RCC 7860 (cell line): ENCODE measurements at regions not wholly inside any gene's neighbourhood (a gene's known extent, or its start where the extent isn't known, plus 50 kb on each side); places are given as distances from the start of the nearest gene placed in this dataset.
"Not testable (repeated sequence)": the region's sequence is repeated elsewhere in the genome, so short reads cannot be mapped to it uniquely, and the experiment has no call there.

Experiments
- DNase-seq: peaks from one replicate; pipeline ENCODE4 v3.0.0-alpha.2; 2015; ENCODE audit warnings: low spot score
- FAIRE-seq: peaks from 2 replicates; lab custom pipeline; 2012; peaks lifted over from hg19 to GRCh38; lab: Jason Lieb, UNC

DNA sequence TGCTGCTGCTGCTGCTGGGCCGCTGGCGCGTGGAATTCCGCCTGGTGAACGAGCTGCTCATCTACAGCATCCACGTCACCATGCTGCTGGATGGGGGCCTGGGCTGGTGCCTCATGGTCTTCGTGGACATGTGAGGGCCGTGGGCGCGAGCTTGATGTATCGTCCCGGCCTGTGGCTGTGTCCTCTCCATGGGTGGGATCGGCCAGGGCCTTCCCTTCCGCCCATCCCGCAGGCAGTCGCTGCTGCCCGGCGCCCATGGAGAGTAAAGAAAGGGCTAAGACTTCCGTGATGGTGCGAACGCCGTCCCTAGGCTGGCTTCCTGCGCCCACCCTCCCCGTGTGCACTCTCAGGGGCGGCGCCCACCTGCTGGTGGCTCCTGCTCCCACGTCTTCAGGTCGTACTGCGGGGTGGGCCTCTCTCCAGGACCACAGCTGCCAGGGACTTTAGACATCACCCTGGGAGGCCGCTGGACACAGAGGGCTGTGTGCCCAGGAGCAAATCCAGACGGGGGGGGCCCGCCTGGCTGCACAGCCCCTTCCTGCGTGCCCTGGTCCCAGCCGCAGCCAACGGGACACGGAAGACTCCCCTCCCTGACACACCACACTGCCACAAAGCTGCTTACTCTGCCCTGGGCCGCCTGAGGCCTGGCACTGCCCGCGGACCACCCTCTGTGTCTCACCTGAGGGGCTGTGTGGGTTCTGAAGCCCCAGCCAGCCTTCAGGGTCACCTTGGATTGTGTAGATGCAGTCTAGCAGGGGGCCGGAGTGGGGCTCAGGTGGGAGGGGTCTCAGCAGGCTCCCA, 167.5 kb downstream of the SEPTIN7 start:
- FAIRE-seq (no peak), DNase-seq (no peak)

DNA sequence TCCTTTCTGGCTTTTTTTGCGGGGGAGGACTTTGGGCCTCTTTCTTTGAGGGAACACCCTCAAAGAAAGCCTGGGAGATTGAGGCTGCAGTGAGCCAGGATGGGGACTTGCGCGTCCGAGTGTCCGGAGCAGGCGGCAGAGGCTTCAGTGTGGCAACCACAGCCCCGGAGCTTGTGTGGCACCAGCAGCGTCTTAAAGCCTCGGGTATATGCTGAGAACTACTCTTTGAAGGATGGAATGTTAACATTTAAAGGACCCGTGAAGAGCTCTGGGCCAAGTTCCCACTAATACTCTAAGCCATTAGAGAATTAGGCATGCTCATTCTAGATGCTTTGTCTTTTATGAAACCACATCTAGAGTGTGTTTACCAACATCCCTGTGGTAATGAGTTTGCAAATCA, 168.2 kb downstream of the SEPTIN7 start:
- DNase-seq (no peak), FAIRE-seq (no peak)

DNA sequence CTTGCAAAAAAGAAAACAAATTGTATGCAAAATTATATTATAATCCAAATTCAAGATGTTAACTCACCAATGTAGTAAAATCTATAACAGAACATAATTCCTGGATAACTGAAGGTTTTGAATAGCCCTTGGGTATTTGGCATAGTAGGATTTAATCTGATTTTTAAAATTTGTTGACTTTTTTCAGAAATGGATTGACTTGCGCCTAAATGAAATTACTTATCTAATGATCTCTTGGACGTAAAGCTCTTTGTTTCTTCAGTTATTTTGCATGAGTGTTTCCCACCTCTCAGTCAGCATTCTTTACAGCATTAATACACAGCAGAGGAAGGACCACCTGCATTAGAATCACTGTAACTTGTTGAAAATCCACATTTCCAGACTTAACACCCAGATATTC, 169.6 kb downstream of the SEPTIN7 start:
- FAIRE-seq (no peak), DNase-seq (no peak)

DNA sequence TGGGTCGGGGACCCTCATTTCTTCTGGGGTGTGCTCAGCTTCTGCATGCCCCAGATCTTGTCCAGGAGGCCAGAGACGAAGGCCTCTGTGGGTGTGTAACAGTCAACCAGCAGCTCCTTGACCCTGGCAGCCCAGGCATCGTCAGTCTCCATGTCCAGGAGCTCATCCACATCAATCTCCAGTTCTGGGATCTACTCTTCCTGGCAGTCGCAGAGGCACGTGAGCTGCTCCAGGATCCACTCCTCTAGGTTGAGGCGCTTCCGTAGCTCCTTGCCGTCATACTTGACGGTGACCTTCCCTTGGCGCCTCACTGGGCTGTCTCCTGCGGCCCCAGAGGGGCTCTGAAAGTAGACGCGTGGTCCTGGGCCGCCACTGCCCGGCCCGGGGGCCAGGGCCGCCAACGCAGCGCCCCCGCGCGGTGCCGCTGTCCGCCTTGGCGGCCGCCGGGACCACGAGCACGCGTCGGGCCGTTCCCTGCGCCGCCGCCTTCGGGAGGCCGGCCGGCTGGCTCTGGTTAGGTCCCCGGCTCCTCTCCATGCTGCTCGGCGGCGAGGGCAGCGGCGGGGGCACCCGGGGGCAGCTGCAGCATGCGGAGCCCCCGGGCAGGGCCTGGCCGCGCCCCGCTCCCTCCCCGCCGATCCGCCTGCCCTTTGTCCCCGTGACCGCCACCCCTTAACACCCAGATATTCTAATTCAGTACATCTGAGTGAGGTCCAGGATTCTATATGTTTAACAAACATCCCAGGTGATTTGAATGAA, 170.5 kb downstream of the SEPTIN7 start:
- no peak for DNase-seq
- no peak for FAIRE-seq

DNA sequence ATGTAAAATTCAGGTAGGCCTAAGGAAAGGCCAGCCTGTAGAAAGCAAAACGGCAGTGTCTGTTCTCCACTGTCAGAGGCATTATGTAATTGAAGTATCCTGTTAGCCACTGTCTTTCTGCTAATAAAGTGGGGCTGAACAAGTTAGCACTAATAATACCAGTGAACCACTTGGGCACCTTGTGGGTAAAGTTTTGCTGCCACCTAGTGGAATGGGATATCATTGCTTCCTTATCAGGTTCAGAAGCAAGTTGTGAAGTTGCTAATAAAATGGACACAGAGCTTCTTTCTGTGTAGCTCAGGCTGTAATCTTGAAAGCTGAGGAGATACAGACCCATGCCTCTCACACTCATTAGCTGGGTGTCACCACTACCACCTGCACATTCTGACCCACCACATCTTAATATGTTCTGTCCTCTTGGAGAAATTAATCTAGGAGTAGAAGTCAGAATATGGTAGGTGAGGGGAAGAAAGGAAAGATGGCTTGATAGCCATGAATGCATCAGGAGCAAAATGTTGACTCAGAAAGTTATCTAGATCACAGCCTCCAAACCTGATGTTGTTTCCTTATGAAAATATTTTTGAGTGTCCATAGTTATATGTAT, 175.1 kb downstream of the SEPTIN7 start:
- FAIRE-seq, result peak; percentile 57

DNA sequence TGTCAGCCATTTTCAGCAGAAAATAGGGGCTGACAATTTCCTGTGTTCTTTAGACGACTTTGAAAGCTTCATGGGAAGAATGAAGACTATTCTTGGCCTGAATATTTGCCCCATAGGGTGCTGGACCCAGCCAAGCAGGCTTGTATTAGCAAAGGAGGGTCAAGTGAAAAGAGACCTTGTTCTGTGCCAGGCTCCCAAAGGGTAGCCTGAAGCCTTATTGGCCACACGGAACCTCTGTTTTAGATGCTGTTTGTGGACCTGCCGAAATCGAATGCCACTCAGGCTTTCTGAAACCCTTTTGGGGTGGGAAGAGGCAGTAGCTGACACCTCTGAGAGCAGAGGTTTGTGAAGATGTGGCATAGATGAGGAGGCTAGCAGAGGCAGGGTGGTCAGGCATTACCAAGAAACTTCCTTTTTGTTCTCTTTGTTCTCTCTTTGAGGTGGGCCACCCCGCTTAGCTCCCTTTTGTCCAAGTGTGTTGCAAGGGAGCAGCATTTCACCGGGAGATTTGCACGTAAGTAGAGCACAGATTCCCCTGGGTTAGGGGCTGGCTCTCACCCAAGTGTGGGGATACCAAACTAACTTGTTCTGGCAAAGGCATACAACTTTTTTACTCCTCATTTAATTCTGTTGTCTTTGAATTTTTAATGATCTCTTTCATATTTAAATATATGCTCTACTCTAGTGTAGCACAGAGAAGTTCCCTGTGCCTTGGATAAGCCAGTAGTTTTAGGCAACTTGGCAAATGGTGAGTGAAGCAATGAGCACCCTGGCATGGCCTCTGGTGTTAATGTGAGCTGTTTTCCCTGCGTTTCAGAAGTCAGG, 174.0 kb upstream of the EEPD1 start:
- not testable (repeated sequence) for DNase-seq, FAIRE-seq

More for the DNA sequence above, 175.1 kb downstream of the SEPTIN7 start:
- DNase-seq, result peak; percentile 49

DNA sequence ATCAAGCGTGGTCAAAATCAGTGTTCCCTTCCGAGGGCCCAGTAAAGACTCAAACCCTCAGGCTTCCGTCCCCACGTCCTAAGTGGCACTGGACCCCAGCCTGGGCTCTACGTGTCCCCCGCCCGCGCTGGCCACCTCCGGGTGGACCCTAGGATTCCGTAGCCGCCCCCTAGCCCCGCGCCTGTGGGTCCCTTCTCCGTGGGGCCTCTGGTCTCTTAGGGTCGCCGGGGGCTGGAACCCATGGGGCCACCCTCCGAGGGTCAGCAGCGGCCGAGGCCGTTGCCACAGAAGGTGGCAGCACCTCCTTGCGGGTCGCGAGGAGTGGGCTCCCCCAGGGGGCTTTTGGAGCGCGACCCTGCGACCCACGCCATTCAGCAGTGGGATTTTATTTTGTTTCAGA, 170.5 kb upstream of the EEPD1 start:
- DNase-seq (no peak), FAIRE-seq (no peak)

DNA sequence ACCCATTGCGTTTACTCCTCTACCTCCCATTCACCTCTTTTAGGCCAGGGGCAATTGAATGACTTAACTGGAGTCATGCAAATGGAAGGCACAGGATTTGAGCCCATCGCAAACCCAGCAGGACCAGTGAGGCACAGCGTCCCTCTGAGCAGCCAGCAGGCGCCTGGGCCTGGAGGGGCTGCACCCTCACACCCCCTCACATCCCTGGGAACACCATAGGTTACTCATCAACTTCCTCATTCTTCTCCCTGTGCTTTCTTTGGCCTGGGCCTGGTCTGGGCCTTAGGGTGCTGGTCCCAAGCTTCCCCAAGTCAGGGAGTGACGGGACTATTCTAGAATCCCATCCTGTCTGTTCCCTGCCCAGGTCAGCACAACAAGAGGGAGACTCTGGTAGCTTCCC, 169.4 kb upstream of the EEPD1 start:
- no peak for FAIRE-seq
- no peak for DNase-seq

DNA sequence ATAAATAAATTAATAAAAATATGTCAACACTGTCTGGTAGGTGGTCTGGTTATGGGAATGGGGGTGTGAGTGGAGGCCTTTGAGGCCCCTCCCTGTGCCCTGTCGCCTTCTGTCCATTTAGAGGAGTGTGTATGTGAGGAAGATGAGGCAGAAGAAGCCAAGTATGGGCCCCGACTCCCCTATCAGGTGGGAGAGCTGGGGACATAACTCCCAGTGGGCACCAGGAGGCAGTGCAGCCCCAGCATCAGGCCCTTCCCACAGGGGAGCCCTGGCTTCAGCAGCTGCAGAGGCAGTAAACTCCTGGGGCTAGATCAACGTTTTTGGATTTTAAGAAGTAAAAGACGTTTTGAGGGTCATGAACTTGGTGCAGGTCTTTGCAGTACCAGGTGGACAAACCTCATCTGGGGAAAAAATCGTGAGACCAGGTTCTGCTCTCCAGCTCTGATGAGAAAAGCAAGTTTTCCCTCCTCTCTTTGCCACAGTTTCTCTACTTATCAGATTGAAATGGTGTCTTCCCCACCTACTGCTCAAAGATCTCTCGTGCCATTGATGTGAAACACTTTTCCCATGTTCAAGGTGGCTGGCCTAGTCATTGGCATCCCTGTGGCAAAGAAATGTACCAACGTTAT, 167.8 kb upstream of the EEPD1 start:
- DNase-seq, result peak; percentile 55
- FAIRE-seq, result no peak

DNA sequence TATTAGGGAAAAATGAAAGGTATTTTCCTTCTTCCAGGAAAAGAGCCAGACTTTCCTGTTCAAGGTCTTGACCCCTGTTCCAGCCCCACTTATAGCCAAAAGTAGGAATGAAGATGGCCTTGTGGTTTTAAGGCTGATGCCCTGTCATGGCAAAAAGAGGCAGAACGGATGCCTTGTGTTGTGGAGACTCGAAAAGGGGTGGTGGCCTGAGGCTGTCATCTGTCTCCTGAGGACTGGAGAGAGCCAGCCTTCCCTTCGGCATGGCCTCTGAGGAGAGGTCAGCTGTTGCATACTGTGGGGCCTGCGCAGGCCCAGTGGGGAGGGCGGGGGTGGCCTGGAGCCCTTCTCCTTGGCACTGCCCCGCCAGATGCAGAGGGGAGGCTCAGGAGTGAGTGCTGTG, 166.0 kb upstream of the EEPD1 start:
- no peak for DNase-seq
- no peak for FAIRE-seq

DNA sequence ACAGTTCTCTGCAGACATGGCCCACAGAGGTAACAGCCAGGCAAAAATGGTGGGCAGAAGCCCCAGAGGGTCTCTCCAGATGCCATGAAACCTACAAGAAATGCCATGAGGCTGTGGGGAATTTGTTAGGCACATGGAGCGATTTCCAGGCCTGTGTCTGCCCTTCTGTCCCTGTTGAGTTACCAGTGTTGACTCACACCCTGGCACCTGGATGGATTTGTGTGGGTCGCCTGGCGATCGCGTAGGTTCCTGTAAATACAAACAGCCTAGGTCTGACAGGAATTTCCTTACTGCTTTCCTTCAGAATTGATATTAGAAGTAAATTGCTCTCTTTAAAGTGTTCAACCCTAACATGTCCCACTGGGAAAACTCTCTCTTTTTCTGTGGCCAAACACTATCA, 164.9 kb upstream of the EEPD1 start:
- FAIRE-seq, result no peak

DNA sequence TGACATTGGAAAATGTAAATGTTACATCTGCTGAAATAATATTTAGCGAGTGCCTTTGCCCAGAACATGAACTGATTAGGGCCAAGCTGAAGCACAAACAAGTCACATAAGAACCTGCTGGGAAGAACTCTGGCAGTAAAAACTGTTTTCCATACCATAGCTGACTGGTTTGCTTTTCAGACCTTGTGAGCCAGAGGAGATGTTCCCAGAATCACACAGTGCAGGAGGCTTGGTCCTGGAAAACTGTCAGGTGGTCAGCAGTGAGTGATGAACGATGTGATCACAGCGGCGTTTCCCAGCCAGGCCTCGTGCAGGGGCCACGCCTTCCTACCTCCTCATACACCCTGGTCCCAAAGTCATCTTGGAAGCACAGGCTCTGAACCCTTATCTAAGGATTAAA, 164.2 kb upstream of the EEPD1 start:
- FAIRE-seq (no peak), DNase-seq (no peak)

More for the DNA sequence above, 164.9 kb upstream of the EEPD1 start:
- no peak for DNase-seq

DNA sequence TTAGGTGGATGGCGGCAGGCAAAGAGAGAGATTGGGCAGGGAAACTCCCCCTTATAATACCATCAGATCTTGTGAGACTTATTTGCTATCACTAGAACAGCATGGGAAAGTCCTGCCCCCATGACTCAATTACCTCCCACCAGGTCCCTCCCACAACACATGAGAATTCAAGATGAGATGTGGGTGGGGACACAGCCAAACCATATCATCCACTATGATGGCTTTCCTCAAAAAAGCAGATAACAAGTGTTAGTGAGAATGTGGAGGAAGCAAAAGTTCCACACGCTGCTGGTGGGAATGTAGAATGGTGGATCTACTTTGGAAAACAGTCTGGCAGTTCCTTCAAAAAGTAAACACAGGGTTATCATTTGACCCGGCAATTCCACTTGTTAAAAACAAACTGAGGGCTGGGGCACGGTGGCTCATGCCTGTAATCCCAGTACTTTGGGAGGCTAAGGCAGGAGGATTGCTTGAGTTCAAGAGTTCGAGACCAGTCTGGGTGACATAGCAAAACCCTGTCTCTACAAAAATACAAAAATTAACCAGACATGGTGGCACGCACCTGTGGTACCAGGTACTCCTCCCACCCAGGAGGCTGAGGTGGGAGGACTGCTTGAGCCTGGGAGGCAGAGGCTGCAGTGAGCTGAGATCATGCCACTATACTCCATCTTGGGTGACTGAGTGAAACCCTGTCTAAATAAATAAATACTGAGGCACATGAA, 161.4 kb upstream of the EEPD1 start:
- FAIRE-seq (no peak), DNase-seq (no peak)

DNA sequence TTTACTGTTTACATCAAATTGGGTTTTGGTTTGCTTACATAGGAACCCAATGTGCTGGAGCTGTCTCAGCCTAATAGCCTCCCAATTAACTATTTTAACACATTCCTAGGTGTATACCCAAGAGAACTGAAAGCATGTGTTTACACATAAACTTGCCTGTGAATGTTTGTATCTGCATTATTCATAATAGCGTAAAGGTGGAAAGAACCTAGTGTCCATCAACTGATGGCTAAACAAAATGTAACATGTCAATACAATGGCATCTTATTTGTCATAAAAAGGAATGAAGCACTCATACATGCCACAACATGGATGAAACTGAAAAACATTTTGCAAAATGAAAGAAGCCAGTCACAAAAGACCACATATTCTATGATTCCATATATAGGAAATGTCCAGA, 160.6 kb upstream of the EEPD1 start:
- FAIRE-seq (no peak), DNase-seq (no peak)

DNA sequence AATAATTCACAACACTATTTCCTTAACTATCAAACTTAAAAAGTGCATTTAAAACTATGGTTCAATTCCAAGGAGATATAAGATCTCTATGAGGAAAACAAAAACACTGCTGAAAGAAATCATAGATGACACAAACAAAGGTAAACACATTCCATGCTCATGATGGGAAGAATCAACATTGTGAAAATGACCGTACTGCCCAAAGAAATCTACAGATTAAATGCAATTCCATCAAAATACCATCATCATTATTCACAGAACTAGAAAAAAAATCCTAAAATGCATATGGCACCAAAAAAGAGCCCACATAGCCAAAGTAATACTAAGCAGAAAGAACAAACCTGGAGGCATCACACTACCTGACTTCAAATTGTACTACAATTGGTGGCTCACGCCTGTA, 159.9 kb upstream of the EEPD1 start:
- FAIRE-seq (no peak), DNase-seq (no peak)

DNA sequence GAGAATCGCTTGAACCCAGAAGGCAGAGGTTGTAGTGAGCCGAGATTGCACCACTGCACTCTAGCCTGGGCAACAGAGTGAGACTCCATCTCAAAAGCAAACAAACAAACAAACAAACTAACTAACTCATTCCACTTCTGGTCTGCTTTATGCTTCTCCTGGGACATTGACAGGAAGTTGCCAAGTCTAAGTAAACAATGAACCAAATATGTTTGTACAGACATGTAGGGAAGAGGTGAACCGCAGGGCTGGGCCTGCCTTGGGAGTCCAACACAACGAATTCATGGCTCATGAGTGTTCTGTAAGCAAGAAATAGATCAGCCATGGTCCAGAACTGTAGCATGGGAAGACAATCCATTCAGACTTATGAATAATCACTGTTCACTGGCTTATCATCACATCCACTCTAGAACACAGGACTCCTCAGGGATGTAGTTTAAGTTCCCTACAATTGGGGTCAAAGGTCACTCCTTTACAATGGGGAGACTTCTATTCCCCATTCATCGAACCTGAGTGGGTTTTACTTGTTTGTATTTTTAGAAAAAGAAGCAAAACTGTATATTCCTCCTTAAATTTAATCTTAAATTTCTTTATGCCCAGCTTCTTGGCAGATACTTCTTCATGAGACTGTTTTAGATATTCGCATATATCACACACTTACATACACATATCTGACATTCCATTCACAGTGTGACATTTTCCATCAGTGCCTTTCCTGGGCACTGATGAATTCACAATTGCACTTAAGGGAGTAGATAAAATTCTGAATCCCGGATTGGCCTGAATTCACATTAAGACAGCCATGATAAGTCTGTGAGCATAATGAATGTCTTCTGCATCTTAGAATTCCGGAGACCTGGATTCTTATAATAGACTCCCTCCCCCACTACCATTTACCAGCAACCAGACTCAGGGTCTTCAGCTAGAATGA, 159.1 kb upstream of the EEPD1 start:
- FAIRE-seq, result no peak

DNA sequence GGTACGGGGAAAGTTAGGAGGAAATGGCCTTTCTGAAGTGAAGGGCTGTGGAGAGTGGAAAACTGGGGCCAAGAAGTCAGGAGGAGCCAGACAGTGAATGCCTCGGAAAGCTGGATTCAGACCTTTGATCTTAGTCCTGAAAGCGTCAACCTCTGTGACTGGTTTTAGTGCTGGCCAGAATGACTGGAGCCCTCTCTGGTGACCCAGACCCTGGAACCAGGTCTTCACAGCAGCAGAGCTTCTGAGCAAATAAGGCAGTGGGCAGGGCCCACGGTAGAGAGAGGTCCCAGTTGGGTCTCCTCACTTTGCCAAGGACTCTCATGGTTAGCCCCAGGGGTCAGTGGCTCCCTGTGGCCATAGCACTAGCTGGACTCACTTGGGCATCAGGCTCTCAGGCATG, 157.7 kb upstream of the EEPD1 start:
- DNase-seq (no peak), FAIRE-seq (no peak)

More for the DNA sequence above, 159.1 kb upstream of the EEPD1 start:
- no peak for DNase-seq

DNA sequence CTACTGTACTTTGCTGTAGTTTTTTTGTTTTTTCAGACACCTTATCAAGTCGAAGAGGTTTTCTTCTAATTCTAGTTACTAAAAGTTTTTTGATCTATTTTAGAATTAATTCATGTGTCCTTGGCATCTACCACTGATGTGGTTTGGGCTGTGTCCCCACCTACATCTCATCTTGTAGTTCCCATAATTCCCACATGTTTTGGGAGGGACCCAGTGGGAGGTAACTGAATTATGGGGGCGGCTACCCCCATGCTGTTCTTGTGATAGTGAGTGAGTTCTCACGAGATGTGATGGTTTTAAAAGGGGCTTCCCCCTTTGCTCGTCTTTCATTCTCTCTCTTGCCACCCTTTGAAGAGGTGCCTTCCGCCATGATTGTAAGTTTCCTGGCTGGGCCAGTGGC, 154.6 kb upstream of the EEPD1 start:
- no peak for DNase-seq
- FAIRE-seq, result no peak

DNA sequence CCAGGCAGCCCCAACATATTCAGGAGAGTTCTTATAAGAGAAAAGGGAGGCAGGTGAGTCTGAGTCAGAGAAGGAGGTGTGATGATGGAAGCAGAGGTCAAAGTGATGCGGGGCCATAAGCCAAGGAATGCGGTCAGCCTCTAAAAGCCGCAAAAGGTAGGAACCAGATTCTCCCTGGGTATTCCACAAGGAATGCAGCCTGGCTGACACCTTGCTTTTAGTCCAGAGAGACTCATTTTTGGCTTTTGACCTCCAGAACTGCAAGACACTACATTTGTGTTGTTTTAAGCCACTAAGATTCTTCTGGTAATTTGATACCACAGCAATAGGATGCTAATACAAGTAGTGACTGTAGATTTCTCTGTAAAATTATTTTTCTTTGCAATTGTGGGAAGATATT, 151.5 kb upstream of the EEPD1 start:
- FAIRE-seq (no peak), DNase-seq (no peak)
